ENCODE measurements at regions not wholly inside any gene's neighbourhood (a gene's known extent, or its start where the extent isn't known, plus 50 kb on each side); places are given as distances from the start of the nearest gene placed in this dataset.

DNA sequence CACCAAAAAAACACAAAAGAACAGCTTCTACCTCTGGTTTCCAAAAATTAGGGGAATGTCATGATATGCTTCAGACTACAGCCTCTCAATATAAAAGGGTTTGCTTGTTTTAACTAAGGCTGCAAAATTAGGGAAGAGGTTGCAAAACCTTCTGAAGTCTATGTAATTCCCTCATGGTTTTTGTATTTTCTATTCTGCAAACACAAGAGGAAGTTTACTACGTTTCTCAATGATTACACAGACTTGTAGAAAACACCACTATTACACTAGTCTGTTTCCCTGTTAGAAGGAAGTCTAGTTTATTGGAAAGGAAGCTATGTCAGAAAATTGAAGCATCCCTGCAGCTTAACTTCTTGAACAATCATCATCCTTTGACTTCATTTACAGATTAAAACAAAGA lies 229.7 kb upstream of the FMN2 start:
- H4K20me1 ChIP-seq (ENCODE audit: insufficient read depth), result no peaks in the 10 kb centered on the region
- H3K4me1 ChIP-seq (ENCODE audit: insufficient read depth), result no peaks in the 10 kb centered on the region
- no peak overlapping the region for H3K27ac ChIP-seq
- H3K36me3 ChIP-seq (ENCODE audit: low read depth), result no peaks in the 10 kb centered on the region
- H2AFZ ChIP-seq, result no peak overlapping the region
- H3K9ac ChIP-seq, result no peak overlapping the region
- WGBS, 2 experiments (ENCODE audit: low coverage in 1 of 2, low lambda C conversion rate in 2 of 2, missing lambda C conversion rate in 2 of 2), result 0 to 2% methylated on average over 1 of the region's 1 CpG
- H3K27me3 ChIP-seq (replicated peaks; ENCODE audit: insufficient read depth), result no peaks in the 10 kb centered on the region
- no peaks in the 10 kb centered on the region for H3K9me2 ChIP-seq (ENCODE audit: insufficient read depth)
- H3K79me2 ChIP-seq (ENCODE audit: insufficient read depth), result no peaks in the 10 kb centered on the region
- TF ChIP-seq EZH2 (IDR thresholded peaks at IDR 0.05; ENCODE audit: insufficient read depth, poor library complexity, severe bottlenecking) (no peak), EZH2phosphoT487 (IDR thresholded peaks at IDR 0.05; ENCODE audit: insufficient read depth, low read depth) (no peak)
- no peak overlapping the region for H3K4me2 ChIP-seq (ENCODE audit: unreplicated experiment)
- in situ Hi-C loops (cut with MboI), result no loop called here
- H3F3A ChIP-seq (ENCODE audit: insufficient read depth), result no peaks in the 10 kb centered on the region
- H3K9me3 ChIP-seq (ENCODE audit: low read depth), result no peaks in the 10 kb centered on the region
- H3K4me3 ChIP-seq, result no peak overlapping the region
- no peak for DNase-seq

DNA sequence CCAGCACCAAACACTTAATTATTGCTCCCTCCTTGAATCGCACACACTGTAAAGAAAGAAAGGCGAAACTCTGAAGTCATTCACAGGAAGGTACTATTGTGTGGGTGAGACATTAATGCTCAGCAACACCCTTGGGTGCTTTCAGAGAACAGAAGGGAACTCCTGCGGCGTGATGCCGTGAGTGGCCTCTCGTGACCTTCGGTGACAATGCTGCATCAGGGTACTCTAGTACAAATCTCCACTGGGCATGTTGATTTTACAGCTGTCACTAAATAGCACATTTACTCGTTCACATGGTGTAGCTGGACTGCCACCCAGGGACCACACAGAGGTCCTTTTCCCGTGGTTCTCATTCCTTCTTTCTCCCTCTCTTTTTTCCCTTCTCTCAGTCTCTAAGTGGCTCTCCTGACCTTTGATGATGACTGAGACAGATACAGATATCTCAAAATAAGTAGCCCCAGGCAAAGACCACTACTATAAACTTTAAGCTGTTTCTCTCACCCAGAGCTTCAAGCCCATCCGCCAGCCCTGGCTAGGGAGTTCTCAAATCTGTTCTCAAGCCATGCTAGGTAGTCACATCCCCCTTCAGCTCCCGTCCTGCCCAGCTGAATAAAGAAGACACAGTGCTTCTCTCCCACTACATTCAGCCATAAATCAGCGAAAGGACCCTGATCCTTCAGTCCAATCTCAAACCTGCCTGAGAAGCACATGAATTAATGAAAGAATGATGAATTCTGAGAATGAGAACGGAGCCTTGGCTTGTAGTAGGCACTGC lies 223.4 kb upstream of the FMN2 start:
- Histone ChIP-seq H3K27me3 (replicated peaks; ENCODE audit: insufficient read depth) (no peaks in the 10 kb centered on the region), H3K4me3 (no peak overlapping the region), H3K27ac (no peak overlapping the region), H3K4me2 (ENCODE audit: unreplicated experiment) (no peak overlapping the region), H3K36me3 (ENCODE audit: low read depth) (no peaks in the 10 kb centered on the region), H4K20me1 (ENCODE audit: insufficient read depth) (no peaks in the 10 kb centered on the region), H3K9me3 (ENCODE audit: low read depth) (no peaks in the 10 kb centered on the region), H3K4me1 (ENCODE audit: insufficient read depth) (no peaks in the 10 kb centered on the region), H3K79me2 (ENCODE audit: insufficient read depth) (no peaks in the 10 kb centered on the region), H3K9me2 (ENCODE audit: insufficient read depth) (no peaks in the 10 kb centered on the region), H3F3A (ENCODE audit: insufficient read depth) (no peaks in the 10 kb centered on the region), H2AFZ (no peak overlapping the region), H3K9ac (no peak overlapping the region)
- 32 to 38% methylated on average over 13 of the region's 13 CpGs for WGBS, 2 experiments (ENCODE audit: low coverage in 1 of 2, low lambda C conversion rate in 2 of 2, missing lambda C conversion rate in 2 of 2)
- in situ Hi-C loops (cut with MboI), result no loop called here
- DNase-seq, result no peak
- TF ChIP-seq EZH2phosphoT487 (IDR thresholded peaks at IDR 0.05; ENCODE audit: insufficient read depth, low read depth), result no peak
- no peak for TF ChIP-seq EZH2 (IDR thresholded peaks at IDR 0.05; ENCODE audit: insufficient read depth, poor library complexity, severe bottlenecking)

DNA sequence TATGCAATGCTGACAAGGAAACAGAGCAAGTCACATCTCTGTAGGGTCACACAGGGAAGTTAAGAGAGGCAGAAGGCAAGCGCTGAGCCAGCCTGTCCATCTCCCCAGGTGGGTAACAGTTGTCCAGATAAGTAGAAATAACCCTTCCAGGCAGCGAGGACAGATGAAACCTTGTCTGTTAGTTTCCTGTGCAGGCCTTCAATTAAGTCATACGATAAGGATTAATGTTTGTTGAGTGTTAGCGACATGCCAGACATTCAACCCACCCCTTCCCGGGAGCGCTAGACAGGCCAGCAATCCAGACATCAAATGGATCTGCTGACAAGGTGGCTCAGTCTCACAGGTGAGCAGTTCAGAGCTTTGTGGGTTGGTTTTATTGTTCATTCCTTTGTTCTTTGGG lies 221.5 kb upstream of the FMN2 start:
- Histone ChIP-seq H3K4me1 (ENCODE audit: insufficient read depth) (no peaks in the 10 kb centered on the region), H2AFZ (no peak overlapping the region), H3K27me3 (replicated peaks; ENCODE audit: insufficient read depth) (no peaks in the 10 kb centered on the region), H3K9me3 (ENCODE audit: low read depth) (no peaks in the 10 kb centered on the region), H3K79me2 (ENCODE audit: insufficient read depth) (no peaks in the 10 kb centered on the region), H3K4me3 (no peak overlapping the region), H3K9me2 (ENCODE audit: insufficient read depth) (no peaks in the 10 kb centered on the region), H3K36me3 (ENCODE audit: low read depth) (no peaks in the 10 kb centered on the region), H3K9ac (no peak overlapping the region), H4K20me1 (ENCODE audit: insufficient read depth) (no peaks in the 10 kb centered on the region), H3K27ac (no peak overlapping the region), H3F3A (ENCODE audit: insufficient read depth) (no peaks in the 10 kb centered on the region), H3K4me2 (ENCODE audit: unreplicated experiment) (no peak overlapping the region)
- DNase-seq, result no peak
- no peak for TF ChIP-seq EZH2 (IDR thresholded peaks at IDR 0.05; ENCODE audit: insufficient read depth, poor library complexity, severe bottlenecking)
- TF ChIP-seq EZH2phosphoT487 (IDR thresholded peaks at IDR 0.05; ENCODE audit: insufficient read depth, low read depth), result no peak
- WGBS, 2 experiments (ENCODE audit: low coverage in 1 of 2, low lambda C conversion rate in 2 of 2, missing lambda C conversion rate in 2 of 2), result 6% methylated on average over 6 of the region's 6 CpGs
- in situ Hi-C loops (cut with MboI), result no loop called here

DNA sequence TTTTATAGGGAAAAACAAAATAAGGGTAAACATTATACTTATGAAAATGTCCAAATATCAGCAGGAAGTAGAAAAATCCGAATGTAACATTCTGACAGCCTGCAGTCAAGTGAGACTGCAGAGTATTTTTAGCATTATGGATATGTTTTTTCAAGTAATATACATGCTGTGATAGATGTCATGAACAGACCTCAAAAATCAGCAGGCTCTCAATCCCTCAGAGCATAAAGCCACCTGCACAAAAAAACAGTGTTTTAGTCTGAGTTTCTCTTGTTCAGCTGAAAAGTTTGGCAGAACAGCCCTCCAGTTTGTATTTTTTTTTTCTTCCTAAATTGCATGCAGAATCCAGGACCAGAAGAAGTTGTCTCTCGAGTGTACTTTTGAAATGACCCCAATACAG lies 219.1 kb upstream of the FMN2 start:
- WGBS, 2 experiments (ENCODE audit: low coverage in 1 of 2, low lambda C conversion rate in 2 of 2, missing lambda C conversion rate in 2 of 2), result 4 to 9% methylated on average over 2 of the region's 2 CpGs
- in situ Hi-C loops (cut with MboI), result no loop called here
- DNase-seq, result no peak
- Histone ChIP-seq H3K79me2 (ENCODE audit: insufficient read depth) (no peaks in the 10 kb centered on the region), H4K20me1 (ENCODE audit: insufficient read depth) (no peaks in the 10 kb centered on the region), H3K4me3 (no peak overlapping the region), H3K36me3 (ENCODE audit: low read depth) (no peaks in the 10 kb centered on the region), H3K9me3 (ENCODE audit: low read depth) (no peaks in the 10 kb centered on the region), H2AFZ (no peak overlapping the region), H3K4me2 (ENCODE audit: unreplicated experiment) (no peak overlapping the region), H3K9ac (no peak overlapping the region), H3K4me1 (ENCODE audit: insufficient read depth) (no peaks in the 10 kb centered on the region), H3K27me3 (replicated peaks; ENCODE audit: insufficient read depth) (no peaks in the 10 kb centered on the region), H3K27ac (no peak overlapping the region), H3K9me2 (ENCODE audit: insufficient read depth) (no peaks in the 10 kb centered on the region), H3F3A (ENCODE audit: insufficient read depth) (no peaks in the 10 kb centered on the region)
- TF ChIP-seq EZH2phosphoT487 (IDR thresholded peaks at IDR 0.05; ENCODE audit: insufficient read depth, low read depth) (no peak), EZH2 (IDR thresholded peaks at IDR 0.05; ENCODE audit: insufficient read depth, poor library complexity, severe bottlenecking) (no peak)

Measured in GM23248 (cell line).